Breast epithelium (tissue), 4 donors: ENCODE measurements at regions not wholly inside any gene's neighbourhood (a gene's known extent, or its start where the extent isn't known, plus 50 kb on each side); places are given as distances from the start of the nearest gene placed in this dataset.

Source experiments
- DNase-seq, 2 donors: peaks; one replicate each; pipeline ENCODE4 v3.0.0-alpha.2; 2019; ENCODE audit warnings: low spot score in 2 of 2
- H3K27ac ChIP-seq, 2 donors: fragments of 200-600 bp; sonication (generic) in 1 of 2; one replicate each; pipeline ENCODE4 v1.5.1; 2016 to 2019; ENCODE audit warnings: mild to moderate bottlenecking in 1 of 2
- H3K27me3 ChIP-seq, 2 donors: fragments of 200-600 bp; sonication (generic) in 1 of 2; one replicate each; pipeline versions ENCODE4 v1.5.1 to v1.6.0; 2017 to 2019; ENCODE audit warnings: control low read depth in 1 of 2, mild to moderate bottlenecking in 1 of 2
- H3K36me3 ChIP-seq: fragments of 200-600 bp; one replicate; pipeline ENCODE4 v1.5.1; 2019
- H3K4me1 ChIP-seq, 2 donors: fragments of 200-600 bp; sonication (generic); one replicate each; pipeline ENCODE4 v1.5.1; 2016 to 2019; ENCODE audit warnings: control low read depth in 1 of 2
- H3K4me3 ChIP-seq, 3 donors: fragments of 200-600 bp; sonication (generic); 1 replicate in 2 of 3; 2 replicates in 1 of 3; pipeline ENCODE4 v1.5.1; 2016 to 2019; ENCODE audit warnings: mild to moderate bottlenecking in 3 of 3, moderate library complexity in 2 of 3
- H3K9me3 ChIP-seq, 2 donors: fragments of 200-600 bp; sonication (generic) in 1 of 2; one replicate each; pipeline ENCODE4 v1.5.1; 2016 to 2019; ENCODE audit warnings: control low read depth in 1 of 2
- POLR2A ChIP-seq: fragments of 450-650 bp; IDR thresholded peaks from one replicate; pipeline ENCODE4 v1.6.1; 2016; ENCODE audit warnings: antibody characterized with exemption, mild to moderate bottlenecking, moderate library complexity
- POLR2AphosphoS5 ChIP-seq, 3 donors: sonication (generic); formaldehyde crosslinking; IDR thresholded peaks; one replicate each; pipeline ENCODE4 v1.6.1; 2017; ENCODE audit warnings: antibody characterized with exemption in 3 of 3
- intact Hi-C: fragments of 100-400 bp; cut with DNase I; formaldehyde crosslinking; loops from one replicate; pipeline ENCODE4 v1.15.1; 2023; ENCODE audit warnings: low total_unique reads
- TF ChIP-seq, protein P1 (sequence below), 3 donors: fragments of 450-650 bp; IDR thresholded peaks; one replicate each; pipeline ENCODE4 v1.5.1; 2016 to 2017; ENCODE audit warnings: antibody characterized with exemption in 3 of 3, mild to moderate bottlenecking in 3 of 3, moderate library complexity in 3 of 3

DNA sequence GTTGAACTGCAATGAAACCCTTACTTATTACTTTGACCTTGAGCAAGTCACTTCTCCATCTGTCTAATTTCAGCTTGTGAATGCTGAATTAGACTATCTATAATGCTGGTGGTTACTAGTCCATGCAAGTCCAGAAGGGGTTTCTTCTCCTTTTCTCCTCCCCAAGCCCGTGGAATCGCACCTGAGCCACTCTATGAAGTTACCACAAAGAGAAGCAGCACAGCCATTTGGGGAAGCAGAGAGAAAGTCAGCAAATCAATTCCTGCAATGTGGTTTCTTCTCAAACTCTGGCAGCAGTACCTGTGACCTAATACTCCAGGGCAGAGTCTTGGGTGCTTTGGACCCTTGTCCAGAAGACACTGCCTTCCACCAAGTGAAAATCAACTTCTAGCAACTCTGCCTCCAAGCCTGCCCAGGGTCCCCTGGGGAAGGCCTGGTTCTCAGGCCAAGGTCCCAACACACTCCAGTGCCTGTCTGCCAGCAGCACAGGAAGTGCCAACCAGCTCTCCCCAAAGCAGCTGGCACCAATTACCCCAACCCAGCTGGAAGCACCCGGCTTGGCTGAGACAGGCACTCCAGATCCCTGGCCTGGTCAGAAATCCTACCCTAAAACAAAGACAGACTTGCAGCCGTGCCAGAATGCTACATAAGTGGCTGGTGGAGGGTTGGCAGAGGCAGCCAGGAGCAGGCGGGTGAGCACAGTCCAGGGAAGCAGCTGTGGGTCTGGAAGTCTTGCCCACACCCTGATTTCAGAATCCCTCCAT lies 200.3 kb downstream of the LSM5 start:
- peak in 1 of 2 donors; percentile 62 for DNase-seq
- Histone ChIP-seq H3K9me3 (no peaks in the 10 kb centered on the region), H3K27me3 (no peaks in the 10 kb centered on the region), H3K36me3 (no peaks in the 10 kb centered on the region), H3K27ac (peak overlapping the region; percentile 7 to 58), H3K4me3 (no peak overlapping the region), H3K4me1 (no peaks in the 10 kb centered on the region)
- intact Hi-C loops = no loop called here
- TF ChIP-seq, protein P1, sequence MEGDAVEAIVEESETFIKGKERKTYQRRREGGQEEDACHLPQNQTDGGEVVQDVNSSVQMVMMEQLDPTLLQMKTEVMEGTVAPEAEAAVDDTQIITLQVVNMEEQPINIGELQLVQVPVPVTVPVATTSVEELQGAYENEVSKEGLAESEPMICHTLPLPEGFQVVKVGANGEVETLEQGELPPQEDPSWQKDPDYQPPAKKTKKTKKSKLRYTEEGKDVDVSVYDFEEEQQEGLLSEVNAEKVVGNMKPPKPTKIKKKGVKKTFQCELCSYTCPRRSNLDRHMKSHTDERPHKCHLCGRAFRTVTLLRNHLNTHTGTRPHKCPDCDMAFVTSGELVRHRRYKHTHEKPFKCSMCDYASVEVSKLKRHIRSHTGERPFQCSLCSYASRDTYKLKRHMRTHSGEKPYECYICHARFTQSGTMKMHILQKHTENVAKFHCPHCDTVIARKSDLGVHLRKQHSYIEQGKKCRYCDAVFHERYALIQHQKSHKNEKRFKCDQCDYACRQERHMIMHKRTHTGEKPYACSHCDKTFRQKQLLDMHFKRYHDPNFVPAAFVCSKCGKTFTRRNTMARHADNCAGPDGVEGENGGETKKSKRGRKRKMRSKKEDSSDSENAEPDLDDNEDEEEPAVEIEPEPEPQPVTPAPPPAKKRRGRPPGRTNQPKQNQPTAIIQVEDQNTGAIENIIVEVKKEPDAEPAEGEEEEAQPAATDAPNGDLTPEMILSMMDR (IDR thresholded peaks at IDR 0.05) = no peak
- TF ChIP-seq POLR2A (no peak), POLR2AphosphoS5 (IDR thresholded peaks at IDR 0.05) (no peak)

DNA sequence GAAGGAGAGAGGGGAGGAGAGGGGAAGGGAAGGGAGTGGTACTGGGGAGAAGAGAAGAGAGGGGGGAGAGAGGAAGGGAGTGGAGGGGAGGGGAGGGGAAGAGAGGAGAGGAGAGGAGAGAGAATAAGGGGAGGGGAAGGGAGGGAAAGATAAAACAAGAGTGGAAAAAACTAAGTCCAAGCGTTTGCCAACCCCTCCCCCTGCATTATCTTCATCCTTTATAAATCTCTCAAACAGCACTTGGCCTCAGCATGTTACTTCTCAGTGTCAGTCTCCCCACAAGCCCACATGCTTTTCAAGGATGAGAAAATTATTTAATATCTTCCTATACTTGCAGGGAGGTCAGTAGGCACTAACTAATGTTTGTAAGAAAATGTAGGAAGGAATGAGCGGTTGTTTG lies 204.5 kb downstream of the LSM5 start:
- H3K27me3 ChIP-seq = no peaks in the 10 kb centered on the region
- intact Hi-C loops = no loop called here
- TF ChIP-seq POLR2AphosphoS5 (IDR thresholded peaks at IDR 0.05) (no peak), POLR2A (no peak)
- TF ChIP-seq, protein P1 (IDR thresholded peaks at IDR 0.05) = no peak
- H3K36me3 ChIP-seq = no peaks in the 10 kb centered on the region
- DNase-seq = no peak
- no peaks in the 10 kb centered on the region for H3K4me1 ChIP-seq
- H3K4me3 ChIP-seq = no peak overlapping the region
- H3K9me3 ChIP-seq = no peaks in the 10 kb centered on the region
- no peak overlapping the region for H3K27ac ChIP-seq

DNA sequence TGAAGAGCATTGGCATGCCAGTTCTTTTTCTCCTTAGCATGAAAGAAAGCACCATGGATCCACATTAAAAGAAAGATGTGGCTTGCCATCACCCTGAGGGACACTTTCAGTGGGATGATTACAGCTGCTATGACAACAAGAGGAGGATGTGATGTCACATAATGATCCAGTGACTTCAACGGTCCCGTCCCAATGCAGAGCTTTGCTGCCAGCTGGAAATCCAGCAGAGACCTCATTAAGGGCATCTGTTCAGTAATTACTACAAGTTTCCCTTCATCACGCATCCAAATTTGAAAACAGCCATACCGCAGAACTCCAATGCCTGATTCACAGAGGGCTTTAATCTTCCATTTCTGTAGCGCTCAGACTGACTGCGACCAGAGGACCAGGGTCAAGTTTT lies 206.6 kb downstream of the LSM5 start:
- Histone ChIP-seq H3K9me3 (no peaks in the 10 kb centered on the region), H3K27me3 (no peaks in the 10 kb centered on the region), H3K27ac (no peak overlapping the region), H3K36me3 (no peaks in the 10 kb centered on the region), H3K4me3 (no peak overlapping the region), H3K4me1 (no peaks in the 10 kb centered on the region)
- DNase-seq = no peak
- intact Hi-C loops = no loop called here
- TF ChIP-seq POLR2AphosphoS5 (IDR thresholded peaks at IDR 0.05) (no peak), POLR2A (no peak)
- TF ChIP-seq, protein P1 (IDR thresholded peaks at IDR 0.05) = no peak

DNA sequence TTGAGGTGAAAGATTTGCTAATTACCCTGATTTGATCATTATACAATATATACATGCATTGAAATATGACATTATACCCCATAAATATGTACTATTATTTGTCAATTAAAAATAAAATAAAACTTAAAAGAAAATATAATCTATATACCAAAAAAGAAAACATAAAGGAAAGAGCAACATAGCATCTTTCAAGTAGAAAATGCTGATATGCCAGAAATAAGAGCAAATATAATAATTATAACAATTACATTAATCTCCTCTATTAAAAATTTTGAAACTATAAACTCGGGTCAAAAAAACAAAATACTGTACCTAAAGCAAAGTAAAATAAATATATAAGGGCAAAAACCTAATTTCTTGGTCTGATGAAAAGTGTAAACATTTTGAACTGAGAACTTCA lies 209.3 kb upstream of the PDE1C start:
- Histone ChIP-seq H3K4me3 (no peak overlapping the region), H3K27ac (no peak overlapping the region), H3K36me3 (no peaks in the 10 kb centered on the region), H3K27me3 (no peaks in the 10 kb centered on the region), H3K9me3 (no peaks in the 10 kb centered on the region), H3K4me1 (no peaks in the 10 kb centered on the region)
- TF ChIP-seq POLR2AphosphoS5 (IDR thresholded peaks at IDR 0.05) (no peak), POLR2A (no peak)
- TF ChIP-seq, protein P1 (IDR thresholded peaks at IDR 0.05) = no peak
- DNase-seq = no peak
- intact Hi-C loops = no loop called here

DNA sequence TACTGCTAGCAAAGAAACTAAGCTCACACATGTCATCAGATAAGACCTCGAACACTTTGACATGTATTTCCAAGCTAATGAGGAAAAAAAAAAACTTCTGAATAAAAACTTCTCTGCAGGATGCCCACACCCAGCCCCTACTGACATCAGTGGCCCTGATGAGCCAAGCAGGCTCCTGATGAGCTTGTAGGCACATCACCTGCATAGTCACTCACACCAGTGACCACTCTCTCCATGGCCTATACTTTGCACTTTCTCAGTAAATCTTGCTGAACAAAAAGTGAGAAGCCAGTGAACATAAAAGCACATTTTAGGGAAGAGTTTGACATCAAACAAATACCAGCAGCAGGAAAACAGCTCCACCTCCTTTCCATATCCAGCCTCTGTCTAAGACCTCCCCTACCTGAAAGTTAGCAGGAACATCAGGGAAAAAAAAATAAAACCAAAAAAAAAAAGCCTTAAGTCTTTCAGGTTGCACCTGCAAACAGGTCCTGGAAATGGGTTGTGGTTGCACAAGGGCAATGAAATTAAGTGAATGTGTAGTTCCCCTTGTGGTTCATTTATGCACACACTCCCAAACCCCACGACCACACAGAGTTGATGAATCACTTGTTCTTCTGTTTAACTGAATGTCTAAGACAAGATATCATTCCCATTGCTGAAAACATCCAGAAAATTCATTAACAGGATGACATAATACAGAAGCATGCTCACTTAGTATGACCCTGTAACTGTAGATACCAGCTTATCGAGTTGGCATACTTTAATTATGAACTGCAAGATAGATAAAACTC lies 205.2 kb upstream of the PDE1C start:
- intact Hi-C loops = no loop called here
- DNase-seq = no peak

More for the DNA sequence above, 205.2 kb upstream of the PDE1C start:
- TF ChIP-seq POLR2A (no peak), POLR2AphosphoS5 (IDR thresholded peaks at IDR 0.05) (no peak)
- TF ChIP-seq, protein P1 (IDR thresholded peaks at IDR 0.05) = no peak
- H3K27ac ChIP-seq = no peak overlapping the region
- no peaks in the 10 kb centered on the region for H3K4me1 ChIP-seq
- H3K27me3 ChIP-seq = no peaks in the 10 kb centered on the region
- H3K4me3 ChIP-seq = no peak overlapping the region
- H3K36me3 ChIP-seq = no peaks in the 10 kb centered on the region
- no peaks in the 10 kb centered on the region for H3K9me3 ChIP-seq
